Middle frontal gyrus (tissue), 1 donor: ENCODE measurements at regions not wholly inside any gene's neighbourhood (a gene's known extent, or its start where the extent isn't known, plus 50 kb on each side); places are given as distances from the start of the nearest gene placed in this dataset.

Source experiments
- DNase-seq: peaks from one replicate; pipeline ENCODE4 v3.0.0-alpha.2; 2015; ENCODE audit warnings: low spot score; ENCODE audit errors: extremely low spot score

- DNase-seq, result no peak
Observed at GRCh38 chr18:76130845-76131244, 364.2 kb downstream of the ZNF516 start.

DNA sequence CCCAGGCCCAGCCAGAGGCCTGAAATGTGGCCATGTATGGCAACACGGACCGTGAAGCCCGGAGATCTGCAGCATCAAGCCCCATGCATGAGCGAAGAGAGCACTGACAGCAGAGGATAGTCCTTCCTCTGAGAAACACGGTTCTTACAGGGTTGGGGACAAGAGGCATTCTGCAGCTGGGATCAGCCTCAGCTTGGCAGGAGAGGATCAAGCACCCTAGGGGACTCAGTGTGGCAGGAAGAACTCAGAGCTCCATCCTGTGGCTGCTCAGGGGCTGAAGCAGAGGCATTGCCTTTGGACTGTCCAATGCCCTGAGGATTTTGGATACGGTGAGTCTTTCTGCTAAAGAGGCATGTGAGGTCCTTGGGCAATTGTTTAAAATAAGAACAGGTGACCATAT lies 368.7 kb downstream of the ZNF516 start:
- no peak for DNase-seq

- no peak for DNase-seq
Observed at GRCh38 chr18:76121011-76121410, 374.0 kb downstream of the ZNF516 start.

GRCh38 chr18:76115580-76115979 lies 379.5 kb downstream of the ZNF516 start:
- DNase-seq, result no peak

DNA sequence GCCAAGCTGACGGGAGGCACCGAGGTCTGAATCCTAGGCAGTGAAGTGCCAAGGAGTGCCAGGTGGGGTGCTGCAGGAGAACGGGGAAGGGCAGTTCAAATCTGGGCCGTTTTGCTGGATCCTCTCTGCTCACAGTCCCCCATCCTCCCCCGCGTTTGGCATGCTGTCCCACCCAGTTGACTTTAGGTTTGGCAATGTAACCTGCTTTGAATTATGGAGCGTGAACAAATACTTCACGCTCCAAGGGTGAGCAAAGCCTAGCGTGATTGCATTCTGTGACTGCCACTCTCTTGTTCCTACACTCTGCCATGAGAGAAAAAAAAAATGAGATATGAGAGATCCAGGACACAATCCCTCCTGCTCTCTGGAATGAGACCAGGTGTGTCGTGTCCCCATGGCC lies 381.9 kb downstream of the ZNF516 start:
- DNase-seq, result no peak

DNA sequence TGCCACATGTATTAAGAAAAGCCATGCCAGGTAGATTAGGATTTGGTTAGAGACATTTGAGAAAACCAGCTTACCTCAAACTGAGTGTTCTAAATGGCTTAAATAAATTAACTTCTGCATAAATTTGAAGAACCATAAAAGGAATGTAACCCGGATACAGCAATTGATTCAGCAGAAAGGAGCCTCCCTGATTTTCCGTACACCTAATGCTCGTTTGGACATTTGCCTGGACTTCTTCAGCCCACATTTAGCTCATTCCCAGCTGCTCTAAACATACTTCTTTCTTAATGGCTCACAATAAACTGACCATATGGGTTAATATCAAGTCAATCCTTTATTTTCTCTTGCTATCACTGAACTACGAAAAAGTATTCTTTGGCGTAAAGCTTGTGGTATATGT lies 392.4 kb downstream of the ZNF516 start:
- DNase-seq, result no peak

- no peak for DNase-seq
Observed at GRCh38 chr18:76102156-76102555, 392.9 kb downstream of the ZNF516 start.

GRCh38 chr18:76099931-76100457 lies 395.0 kb downstream of the ZNF516 start:
- no peak for DNase-seq

DNA sequence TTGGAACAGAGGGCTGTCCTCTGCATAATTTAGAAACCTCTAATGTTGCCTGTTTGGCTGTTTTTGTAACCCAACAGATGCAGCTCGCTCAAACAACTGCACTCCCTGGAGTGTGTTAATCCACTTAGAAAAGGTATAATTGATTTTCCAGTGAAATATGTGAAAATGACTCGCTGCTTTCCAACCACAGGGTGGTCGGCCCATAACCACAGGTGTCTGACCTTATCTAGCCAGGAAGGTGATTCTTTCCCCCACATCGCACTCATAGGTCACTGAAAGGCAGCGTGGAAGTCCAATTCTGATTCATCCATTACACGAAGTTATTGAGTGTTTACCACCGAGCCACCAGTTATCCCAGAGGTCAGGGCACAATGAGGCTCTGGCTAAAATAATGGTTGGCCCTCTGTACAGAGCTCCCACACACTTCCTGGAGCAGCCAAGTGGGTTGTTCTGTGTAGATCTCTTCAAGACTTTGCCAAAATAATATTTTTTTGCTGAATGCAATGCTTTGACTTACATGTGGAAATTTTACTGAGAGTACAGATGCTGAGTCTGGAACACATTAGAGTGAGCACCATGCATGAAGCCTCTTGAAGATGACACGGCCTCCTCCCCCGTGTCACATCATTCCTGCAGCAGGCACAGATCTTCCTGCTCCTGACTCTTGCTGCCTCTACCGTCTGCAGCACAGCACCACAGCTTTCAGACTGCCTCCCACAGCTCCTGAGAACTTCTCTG lies 396.2 kb downstream of the ZNF516 start:
- no peak for DNase-seq

DNA sequence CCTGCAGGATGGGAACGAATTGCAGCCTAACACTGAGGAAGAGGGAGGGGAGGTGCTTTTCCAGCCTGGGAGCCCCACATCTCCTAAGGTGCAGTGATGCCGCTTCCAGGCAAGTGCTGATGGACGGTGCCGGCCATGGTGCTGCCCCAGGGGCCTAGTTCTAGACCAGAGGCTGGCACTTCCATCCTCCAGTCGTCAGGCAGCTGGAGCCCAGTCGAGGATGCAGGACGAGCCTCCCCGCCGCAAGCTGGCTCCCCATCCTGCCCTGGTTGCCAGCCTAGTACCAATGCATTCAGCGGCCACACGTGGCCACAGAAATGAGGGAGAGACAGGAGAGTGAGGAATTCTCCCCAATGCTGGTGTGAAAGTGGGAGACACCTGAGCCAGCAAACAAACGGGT lies 413.5 kb downstream of the ZNF516 start:
- DNase-seq, result no peak

GRCh38 chr18:76080430-76080829 lies 414.6 kb downstream of the ZNF516 start:
- DNase-seq, result no peak

GRCh38 chr18:76075777-76076176 lies 419.3 kb downstream of the ZNF516 start:
- DNase-seq, result no peak

DNA sequence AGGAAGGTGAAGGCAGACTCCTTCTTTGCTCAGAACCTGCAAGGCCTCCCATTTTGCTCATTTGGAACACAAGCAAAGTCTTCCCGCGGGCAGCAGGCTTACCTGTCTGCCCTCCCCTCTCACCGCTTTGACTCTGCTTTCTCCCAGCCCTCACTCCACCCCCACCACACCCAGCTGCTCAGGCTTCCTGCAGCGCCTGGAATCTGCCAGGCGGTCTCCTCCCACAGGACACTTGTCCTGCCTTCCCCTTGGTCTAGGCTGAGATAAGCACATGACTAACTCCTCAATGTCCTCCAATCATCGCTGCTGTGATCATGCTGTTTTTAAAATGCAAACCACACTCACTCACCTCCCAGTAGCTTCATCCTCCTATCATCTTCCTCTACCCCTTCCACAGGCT lies 430.0 kb downstream of the ZNF516 start:
- DNase-seq, result no peak

GRCh38 chr18:76058146-76058545 lies 436.9 kb downstream of the ZNF516 start:
- no peak for DNase-seq

- DNase-seq, result no peak
Observed at GRCh38 chr18:76057386-76057785, 437.7 kb downstream of the ZNF516 start.

GRCh38 chr18:76056471-76057110 lies 438.5 kb downstream of the ZNF516 start:
- DNase-seq, result no peak

DNA sequence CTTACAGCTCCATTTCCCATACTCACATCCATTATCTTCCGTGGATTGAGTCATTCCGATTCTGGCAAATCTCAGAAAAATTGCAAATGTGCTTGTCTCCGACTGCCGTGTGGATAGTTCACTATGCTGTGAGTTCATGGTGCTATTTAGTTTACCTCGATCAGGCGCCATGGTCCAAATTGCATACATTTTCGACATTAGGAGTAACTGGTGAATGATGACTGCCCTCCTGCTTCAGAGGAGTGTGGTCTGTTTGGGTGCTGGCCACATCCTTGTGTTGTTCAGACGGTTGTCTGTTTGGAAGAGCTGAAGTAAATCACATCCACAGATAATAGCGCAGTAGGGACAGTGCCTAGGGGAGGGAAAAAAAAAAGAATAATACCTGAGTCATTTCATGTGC lies 439.5 kb downstream of the ZNF516 start:
- no peak for DNase-seq

GRCh38 chr18:76055025-76055424 lies 440.0 kb downstream of the ZNF516 start:
- no peak for DNase-seq

DNA sequence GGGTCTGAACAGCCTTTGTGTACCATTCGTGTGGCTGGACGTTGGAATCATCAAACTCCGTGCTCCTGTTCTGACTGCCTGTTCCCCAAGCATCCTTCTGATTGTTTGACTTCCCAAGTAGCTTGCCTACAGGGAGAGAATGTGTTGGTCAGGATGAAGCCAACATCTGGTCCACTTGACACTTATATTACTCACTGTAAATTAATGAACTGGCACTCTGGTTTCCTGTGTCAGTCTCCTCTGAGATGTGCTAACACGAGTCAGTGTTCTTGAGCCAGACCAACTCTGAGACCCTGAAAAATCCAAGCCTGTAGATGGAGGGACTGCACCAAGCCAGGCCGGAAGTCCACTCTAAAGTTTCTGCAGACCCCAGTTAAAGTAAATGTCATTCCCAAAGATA lies 440.9 kb downstream of the ZNF516 start:
- no peak for DNase-seq

- DNase-seq, result no peak
Observed at GRCh38 chr18:76053551-76053950, 441.5 kb downstream of the ZNF516 start.

DNA sequence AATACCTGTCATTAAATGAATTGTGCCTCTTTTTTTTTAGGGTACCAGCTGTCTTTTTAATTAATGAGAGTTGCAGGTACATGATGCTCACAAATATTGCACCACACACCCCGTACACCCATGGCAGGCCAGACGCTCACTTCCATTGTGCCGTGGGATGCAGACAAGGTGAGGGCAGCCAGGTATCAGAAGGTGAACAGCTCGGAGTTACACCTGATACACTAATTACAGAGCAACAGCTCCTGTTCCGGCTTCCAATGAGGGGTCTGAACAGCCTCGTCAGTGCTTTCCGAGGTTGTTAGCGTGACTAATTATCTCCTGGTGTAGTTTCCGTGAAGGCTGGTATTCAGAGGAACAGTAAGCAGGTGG lies 442.8 kb downstream of the ZNF516 start:
- no peak for DNase-seq

DNA sequence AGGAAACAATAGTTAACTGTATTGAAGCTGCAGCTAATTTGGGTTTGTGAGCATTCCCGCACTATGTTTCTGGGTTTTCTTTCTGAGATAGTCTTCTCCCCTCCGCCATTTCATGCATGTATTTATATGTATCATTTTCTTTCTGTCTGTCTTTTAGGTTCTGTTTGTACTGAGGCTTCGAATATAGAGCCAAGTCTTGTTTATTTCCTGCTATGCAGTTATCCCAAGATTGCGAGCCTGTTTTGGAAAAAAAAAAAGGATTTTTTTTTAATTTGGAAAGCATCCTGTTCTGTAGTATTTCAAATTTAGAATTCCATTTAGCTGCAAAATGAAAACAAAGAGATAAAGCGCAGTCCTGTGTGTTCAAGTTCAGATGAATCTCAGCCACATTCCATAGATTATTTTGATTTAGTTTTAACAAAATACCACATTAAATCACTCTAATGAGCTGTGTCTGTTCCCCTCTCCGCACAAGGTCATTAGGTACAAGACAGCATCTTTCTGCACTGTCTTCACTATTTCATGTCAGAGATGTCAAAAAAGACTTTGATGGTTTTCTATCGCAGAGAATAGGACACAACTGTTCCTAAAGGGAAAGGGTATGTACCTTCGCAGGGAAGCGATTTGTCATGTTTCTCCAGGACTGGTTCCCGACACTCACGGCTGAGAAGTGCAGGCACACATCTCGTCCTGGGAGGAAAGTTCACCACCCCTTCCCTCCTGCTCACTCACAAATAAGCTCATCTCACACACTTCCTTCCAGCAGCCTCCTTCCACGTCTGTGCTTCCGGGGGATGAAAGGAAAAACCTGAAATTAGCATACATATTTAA lies 443.4 kb downstream of the ZNF516 start:
- DNase-seq, result no peak
